Hypothalamus (tissue), 51 donors: ENCODE measurements at regions not wholly inside any gene's neighbourhood (a gene's known extent, or its start where the extent isn't known, plus 50 kb on each side); places are given as distances from the start of the nearest gene placed in this dataset.

Experiments
- DNase-seq, 51 donors: peaks; one replicate each; lab custom pipeline; 2025; lab: John Stamatoyannopoulos, UW

GRCh38 chr4:117425636-117426035 lies 340.3 kb upstream of the TRAM1L1 start:
- no peak for DNase-seq

- no peak for DNase-seq
Measured at GRCh38 chr4:117428536-117428935, 343.2 kb upstream of the TRAM1L1 start.

GRCh38 chr4:117429061-117429460 lies 343.7 kb upstream of the TRAM1L1 start:
- DNase-seq: no peak

GRCh38 chr4:117429506-117429905 lies 344.1 kb upstream of the TRAM1L1 start:
- no peak for DNase-seq

GRCh38 chr4:117434424-117434823 lies 349.0 kb upstream of the TRAM1L1 start:
- no peak for DNase-seq

GRCh38 chr4:117447925-117448324 lies 362.5 kb upstream of the TRAM1L1 start:
- no peak for DNase-seq

GRCh38 chr4:117455088-117455487 lies 369.7 kb upstream of the TRAM1L1 start:
- no peak for DNase-seq

GRCh38 chr4:117466388-117466787 lies 381.0 kb upstream of the TRAM1L1 start:
- DNase-seq: no peak

- DNase-seq: no peak
Measured at GRCh38 chr4:117467404-117467803, 382.0 kb upstream of the TRAM1L1 start.

GRCh38 chr4:117474987-117475386 lies 389.6 kb upstream of the TRAM1L1 start:
- DNase-seq: no peak

GRCh38 chr4:117477925-117478324 lies 392.5 kb upstream of the TRAM1L1 start:
- DNase-seq: no peak

- DNase-seq: no peak
Measured at GRCh38 chr4:117478702-117479101, 393.3 kb upstream of the TRAM1L1 start.

- no peak for DNase-seq
Measured at GRCh38 chr4:117479673-117480072, 394.3 kb upstream of the TRAM1L1 start.

GRCh38 chr4:117481742-117482141 lies 396.4 kb upstream of the TRAM1L1 start:
- no peak for DNase-seq

- no peak for DNase-seq
Measured at GRCh38 chr4:117488692-117489091, 403.3 kb upstream of the TRAM1L1 start.

GRCh38 chr4:117489107-117489506 lies 403.7 kb upstream of the TRAM1L1 start:
- DNase-seq: no peak

GRCh38 chr4:117491516-117491915 lies 406.1 kb upstream of the TRAM1L1 start:
- no peak for DNase-seq

GRCh38 chr4:117495802-117496201 lies 410.4 kb upstream of the TRAM1L1 start:
- DNase-seq: no peak

- no peak for DNase-seq
Measured at GRCh38 chr4:117512414-117512813, 427.0 kb upstream of the TRAM1L1 start.

- no peak for DNase-seq
Measured at GRCh38 chr4:117514391-117515175, 429.2 kb upstream of the TRAM1L1 start.

- no peak for DNase-seq
Measured at GRCh38 chr4:117515921-117516320, 430.5 kb upstream of the TRAM1L1 start.

GRCh38 chr4:117527601-117528000 lies 442.2 kb upstream of the TRAM1L1 start:
- no peak for DNase-seq

GRCh38 chr4:117529401-117529800 lies 444.0 kb upstream of the TRAM1L1 start:
- DNase-seq: no peak
